ENCODE measurements at regions not wholly inside any gene's neighbourhood (a gene's known extent, or its start where the extent isn't known, plus 50 kb on each side); places are given as distances from the start of the nearest gene placed in this dataset.

GRCh38 chr6:74676906-74677305, 528.9 kb downstream of the COL12A1 start:
- no peak overlapping the region for H3K4me3 ChIP-seq
- H3K27me3 ChIP-seq = no peaks in the 10 kb centered on the region
- ATAC-seq (ENCODE audit: low FRiP score in 2 of 2) = no peak
- H3K9me3 ChIP-seq = no peaks in the 10 kb centered on the region
- WGBS, 2 donors = 78 to 81% methylated on average over 1 of the region's 1 CpG
- H3K36me3 ChIP-seq = no peaks in the 10 kb centered on the region
- H3K4me1 ChIP-seq = no peaks in the 10 kb centered on the region
- DNase-seq = no peak
- TF ChIP-seq CTCF (IDR thresholded peaks at IDR 0.05) = no peak
- no peak for TF ChIP-seq POLR2A (IDR thresholded peaks at IDR 0.05)
- TF ChIP-seq POLR2AphosphoS5 (IDR thresholded peaks at IDR 0.05) = no peak
- no peak overlapping the region for H3K27ac ChIP-seq

- Histone ChIP-seq H3K36me3 (no peaks in the 10 kb centered on the region), H3K27ac (no peak overlapping the region), H3K4me3 (no peak overlapping the region), H3K9me3 (no peaks in the 10 kb centered on the region), H3K27me3 (no peaks in the 10 kb centered on the region), H3K4me1 (no peaks in the 10 kb centered on the region)
- DNase-seq (no peak), ATAC-seq (ENCODE audit: low FRiP score in 2 of 2) (no peak)
- no peak for TF ChIP-seq CTCF (IDR thresholded peaks at IDR 0.05)
- TF ChIP-seq POLR2A (IDR thresholded peaks at IDR 0.05) = no peak
- TF ChIP-seq POLR2AphosphoS5 (IDR thresholded peaks at IDR 0.05) = no peak
- no peak for TF ChIP-seq EP300 (IDR thresholded peaks at IDR 0.05)
These were observed 531.5 kb downstream of the COL12A1 start for GRCh38 chr6:74674377-74674776.

- Histone ChIP-seq H3K4me3 (no peak overlapping the region), H3K9me3 (no peaks in the 10 kb centered on the region), H3K27me3 (no peaks in the 10 kb centered on the region), H3K36me3 (no peaks in the 10 kb centered on the region), H3K4me1 (no peaks in the 10 kb centered on the region), H3K27ac (no peak overlapping the region)
- no peak for TF ChIP-seq POLR2AphosphoS5 (IDR thresholded peaks at IDR 0.05)
- TF ChIP-seq POLR2A (IDR thresholded peaks at IDR 0.05) = no peak
- no peak for TF ChIP-seq CTCF (IDR thresholded peaks at IDR 0.05)
- TF ChIP-seq EP300 (IDR thresholded peaks at IDR 0.05) = no peak
- DNase-seq = no peak
- no peak for ATAC-seq (ENCODE audit: low FRiP score in 2 of 2)
- WGBS, 2 donors = 66% methylated on average over 6 of the region's 6 CpGs
These were observed 534.3 kb downstream of the COL12A1 start for GRCh38 chr6:74671558-74672025.

- H3K9me3 ChIP-seq = no peaks in the 10 kb centered on the region
- H3K27me3 ChIP-seq = no peaks in the 10 kb centered on the region
- no peak for DNase-seq
- no peaks in the 10 kb centered on the region for H3K4me1 ChIP-seq
- H3K4me3 ChIP-seq = no peak overlapping the region
- no peak overlapping the region for H3K27ac ChIP-seq
- TF ChIP-seq EP300 (IDR thresholded peaks at IDR 0.05) (no peak), POLR2AphosphoS5 (IDR thresholded peaks at IDR 0.05) (no peak), POLR2A (IDR thresholded peaks at IDR 0.05) (no peak), CTCF (IDR thresholded peaks at IDR 0.05) (no peak)
- H3K36me3 ChIP-seq = no peaks in the 10 kb centered on the region
- no peak for ATAC-seq (ENCODE audit: low FRiP score in 2 of 2)
These were observed 547.5 kb downstream of the COL12A1 start for GRCh38 chr6:74658391-74658790.

- Histone ChIP-seq H3K27me3 (no peaks in the 10 kb centered on the region), H3K36me3 (no peaks in the 10 kb centered on the region), H3K9me3 (no peaks in the 10 kb centered on the region), H3K27ac (no peak overlapping the region), H3K4me3 (no peak overlapping the region), H3K4me1 (no peaks in the 10 kb centered on the region)
- no peak for ATAC-seq (ENCODE audit: low FRiP score in 2 of 2)
- WGBS, 2 donors = 83 to 88% methylated on average over 1 of the region's 1 CpG
- TF ChIP-seq POLR2AphosphoS5 (IDR thresholded peaks at IDR 0.05) = no peak
- TF ChIP-seq POLR2A (IDR thresholded peaks at IDR 0.05) = no peak
- no peak for DNase-seq
These were observed 547.9 kb downstream of the COL12A1 start for GRCh38 chr6:74657931-74658330.

Data from upper lobe of left lung (tissue), 6 donors.